Caco-2 (cell line): ENCODE measurements at regions not wholly inside any gene's neighbourhood (a gene's known extent, or its start where the extent isn't known, plus 50 kb on each side); places are given as distances from the start of the nearest gene placed in this dataset.

Experiments
- BruUV-seq: library from RNA; stranded (reverse); fragments of 400-500 nt; replicated peaks from 2 replicates; lab custom pipeline; 2021; lab: Mats Ljungman, UMichigan
- CTCF ChIA-PET: fragments of 300-600 bp; sonication (Branson Sonifier 250); formaldehyde crosslinking; loops from one replicate; lab custom pipeline; 2022; ENCODE audit warnings: antibody characterized with exemption; lab: Charles Lee
- POLR2A ChIA-PET: fragments of 300-600 bp; sonication (Branson Sonifier 250); formaldehyde crosslinking; loops from one replicate; lab custom pipeline; 2022; ENCODE audit warnings: antibody characterized with exemption; lab: Charles Lee
- DNase-seq, 2 experiments: peaks; one replicate each; pipeline versions ENCODE4 v3.0.0 to v3.0.0-alpha.2; 2020 to 2022
- H3K27me3 ChIP-seq: replicated peaks from 2 replicates; pipeline ENCODE4 v1.6.0; 2011; ENCODE audit warnings: low read length; ENCODE audit not compliant: control insufficient read depth, insufficient read depth
- H3K36me3 ChIP-seq: 2 replicates; pipeline ENCODE4 v1.5.1; 2011; ENCODE audit warnings: low read length; ENCODE audit not compliant: control insufficient read depth, insufficient read depth
- H3K4me1 ChIP-seq: fragments of 250-450 bp; sonication (Bioruptor Pico); 2 replicates; pipeline ENCODE4 v1.5.1; 2020; ENCODE audit warnings: mild to moderate bottlenecking
- H3K4me3 ChIP-seq: 2 replicates; pipeline ENCODE4 v1.5.1; 2011; ENCODE audit warnings: low read depth, mild to moderate bottlenecking, control low read depth, low read length
- H3K9me3 ChIP-seq: fragments of 250-450 bp; sonication (Bioruptor Pico); 2 replicates; pipeline ENCODE4 v1.5.1; 2020; ENCODE audit warnings: mild to moderate bottlenecking, moderate library complexity
- H3K27ac Mint-ChIP-seq: one replicate; pipeline ENCODE4 v1.8.0; 2022; ENCODE audit warnings: mixed read lengths; ENCODE audit not compliant: unreplicated experiment
- H3K27me3 Mint-ChIP-seq: one replicate; pipeline ENCODE4 v1.8.0; 2022; ENCODE audit warnings: mixed read lengths; ENCODE audit not compliant: insufficient read depth, unreplicated experiment
- H3K36me3 Mint-ChIP-seq: one replicate; pipeline ENCODE4 v1.8.0; 2022; ENCODE audit warnings: mild to moderate bottlenecking, mixed read lengths; ENCODE audit not compliant: insufficient read depth, unreplicated experiment
- H3K4me1 Mint-ChIP-seq: one replicate; pipeline ENCODE4 v1.8.0; 2022; ENCODE audit warnings: low read depth, mixed read lengths; ENCODE audit not compliant: unreplicated experiment
- H3K4me3 Mint-ChIP-seq: one replicate; pipeline ENCODE4 v1.8.0; 2022; ENCODE audit warnings: mild to moderate bottlenecking, moderate library complexity, mixed read lengths; ENCODE audit not compliant: unreplicated experiment
- H3K9me3 Mint-ChIP-seq: one replicate; pipeline ENCODE4 v1.8.0; 2022; ENCODE audit warnings: mixed read lengths; ENCODE audit not compliant: unreplicated experiment
- CTCF ChIP-seq, 2 experiments: fragments of 200-600 bp in 1 of 2; IDR thresholded peaks; 1 replicate in 1 of 2; 2 replicates in 1 of 2; pipeline versions ENCODE4 v1.5.1 to v1.8.0; 2011 to 2022; ENCODE audit warnings: antibody characterized with exemption in 1 of 2, control low read depth in 1 of 2, inconsistent platforms in 1 of 2, low read depth in 1 of 2, low read length in 1 of 2, mild to moderate bottlenecking in 1 of 2, moderate library complexity in 1 of 2; ENCODE audit not compliant: insufficient read depth in 1 of 2, severe bottlenecking in 1 of 2, unreplicated experiment in 1 of 2
- intact Hi-C: fragments of 100-400 bp; cut with micrococcal nuclease; formaldehyde crosslinking; loops from one replicate; pipeline ENCODE4 v1.10.0; 2022; ENCODE audit not compliant: unreplicated experiment

GRCh38 chr16:85257483-85257882 lies 145.2 kb upstream of the CIBAR2 start:
- no peaks in the 10 kb centered on the region for H3K27me3 Mint-ChIP-seq
- no peak overlapping the region for H3K4me3 Mint-ChIP-seq
- TF ChIP-seq CTCF (IDR thresholded peaks at IDR 0.05; ENCODE audit: insufficient read depth in 1 of 2, low read depth in 1 of 2, low read length in 1 of 2, severe bottlenecking in 1 of 2, unreplicated experiment in 1 of 2): no peak
- Histone ChIP-seq H3K9me3 (no peaks in the 10 kb centered on the region), H3K36me3 (no peaks in the 10 kb centered on the region), H3K4me3 (no peak overlapping the region), H3K4me1 (no peaks in the 10 kb centered on the region), H3K27me3 (no peaks in the 10 kb centered on the region)
- CTCF ChIA-PET: interaction anchor here (1.5 kb wide), 1 partner anchor 12 kb away, joined by 3 read pairs; no protein-coding TSS in a partner anchor
- no peak overlapping the region for H3K27ac Mint-ChIP-seq
- H3K4me1 Mint-ChIP-seq: no peaks in the 10 kb centered on the region
- no peak for DNase-seq
- intact Hi-C loops: no loop called here
- POLR2A ChIA-PET: no interaction called here
- BruUV-seq: no TSS peak
- no peaks in the 10 kb centered on the region for H3K9me3 Mint-ChIP-seq
- H3K36me3 Mint-ChIP-seq: no peaks in the 10 kb centered on the region

GRCh38 chr16:85258166-85258565 lies 145.9 kb upstream of the CIBAR2 start:
- DNase-seq: no peak
- no TSS peak for BruUV-seq
- no peak for TF ChIP-seq CTCF (IDR thresholded peaks at IDR 0.05; ENCODE audit: insufficient read depth in 1 of 2, low read depth in 1 of 2, low read length in 1 of 2, severe bottlenecking in 1 of 2, unreplicated experiment in 1 of 2)
- CTCF ChIA-PET: interaction anchor here (1.5 kb wide), 1 partner anchor 13 kb away, joined by 3 read pairs; no protein-coding TSS in a partner anchor
- Mint-ChIP-seq H3K27me3 (no peaks in the 10 kb centered on the region), H3K4me3 (no peak overlapping the region), H3K36me3 (no peaks in the 10 kb centered on the region), H3K4me1 (no peaks in the 10 kb centered on the region), H3K27ac (no peak overlapping the region), H3K9me3 (no peaks in the 10 kb centered on the region)
- Histone ChIP-seq H3K4me1 (no peaks in the 10 kb centered on the region), H3K9me3 (no peaks in the 10 kb centered on the region), H3K4me3 (no peak overlapping the region), H3K27me3 (no peaks in the 10 kb centered on the region), H3K36me3 (no peaks in the 10 kb centered on the region)
- POLR2A ChIA-PET: no interaction called here
- intact Hi-C loops: no loop called here

- no peaks in the 10 kb centered on the region for H3K36me3 Mint-ChIP-seq
- H3K9me3 ChIP-seq: no peaks in the 10 kb centered on the region
- H3K4me3 Mint-ChIP-seq: no peak overlapping the region
- intact Hi-C loops: no loop called here
- H3K36me3 ChIP-seq: no peaks in the 10 kb centered on the region
- DNase-seq: no peak
- no peaks in the 10 kb centered on the region for H3K27me3 Mint-ChIP-seq
- POLR2A ChIA-PET: no interaction called here
- H3K27me3 ChIP-seq: no peaks in the 10 kb centered on the region
- CTCF ChIA-PET: interaction anchor here (1.5 kb wide), 1 partner anchor 14 kb away, joined by 3 read pairs; no protein-coding TSS in a partner anchor
- TF ChIP-seq CTCF (IDR thresholded peaks at IDR 0.05; ENCODE audit: insufficient read depth in 1 of 2, low read depth in 1 of 2, low read length in 1 of 2, severe bottlenecking in 1 of 2, unreplicated experiment in 1 of 2): no peak
- no peak overlapping the region for H3K4me3 ChIP-seq
- BruUV-seq: no TSS peak
- H3K4me1 Mint-ChIP-seq: no peaks in the 10 kb centered on the region
- H3K4me1 ChIP-seq: no peaks in the 10 kb centered on the region
- no peak overlapping the region for H3K27ac Mint-ChIP-seq
- H3K9me3 Mint-ChIP-seq: no peaks in the 10 kb centered on the region
Observed at GRCh38 chr16:85258629-85259028, 146.4 kb upstream of the CIBAR2 start.
